ENCODE measurements at regions not wholly inside any gene's neighbourhood (a gene's known extent, or its start where the extent isn't known, plus 50 kb on each side); places are given as distances from the start of the nearest gene placed in this dataset.

DNA sequence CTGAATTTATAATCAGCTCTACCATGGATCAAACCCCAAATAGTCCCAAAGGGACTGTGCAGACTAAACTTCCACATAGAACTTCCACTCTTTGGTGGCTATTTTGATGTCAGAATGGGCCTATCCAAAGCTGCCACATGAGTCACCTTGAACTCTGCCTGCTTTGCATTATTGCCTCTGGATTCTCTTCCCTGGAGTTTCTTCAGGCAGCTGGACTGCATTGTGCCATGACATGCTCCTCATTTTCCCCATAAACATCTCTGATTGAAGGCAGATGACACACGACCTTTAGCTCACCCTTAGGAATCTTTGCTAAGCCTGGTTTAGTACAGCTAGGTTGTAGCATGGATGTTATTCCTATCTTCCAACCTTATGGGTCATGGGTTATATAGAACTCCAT lies 251.7 kb downstream of the FZD1 start:
- TF ChIP-seq, protein P1, sequence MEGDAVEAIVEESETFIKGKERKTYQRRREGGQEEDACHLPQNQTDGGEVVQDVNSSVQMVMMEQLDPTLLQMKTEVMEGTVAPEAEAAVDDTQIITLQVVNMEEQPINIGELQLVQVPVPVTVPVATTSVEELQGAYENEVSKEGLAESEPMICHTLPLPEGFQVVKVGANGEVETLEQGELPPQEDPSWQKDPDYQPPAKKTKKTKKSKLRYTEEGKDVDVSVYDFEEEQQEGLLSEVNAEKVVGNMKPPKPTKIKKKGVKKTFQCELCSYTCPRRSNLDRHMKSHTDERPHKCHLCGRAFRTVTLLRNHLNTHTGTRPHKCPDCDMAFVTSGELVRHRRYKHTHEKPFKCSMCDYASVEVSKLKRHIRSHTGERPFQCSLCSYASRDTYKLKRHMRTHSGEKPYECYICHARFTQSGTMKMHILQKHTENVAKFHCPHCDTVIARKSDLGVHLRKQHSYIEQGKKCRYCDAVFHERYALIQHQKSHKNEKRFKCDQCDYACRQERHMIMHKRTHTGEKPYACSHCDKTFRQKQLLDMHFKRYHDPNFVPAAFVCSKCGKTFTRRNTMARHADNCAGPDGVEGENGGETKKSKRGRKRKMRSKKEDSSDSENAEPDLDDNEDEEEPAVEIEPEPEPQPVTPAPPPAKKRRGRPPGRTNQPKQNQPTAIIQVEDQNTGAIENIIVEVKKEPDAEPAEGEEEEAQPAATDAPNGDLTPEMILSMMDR (IDR thresholded peaks at IDR 0.05; ENCODE audit: insufficient read depth, low read length, poor library complexity, severe bottlenecking), result no peak
- no peak for TF ChIP-seq EZH2phosphoT487 (conservative IDR thresholded peaks at IDR 0.05; ENCODE audit: low read length)

Data from SU-DHL-6 (cell line).